ENCODE measurements at regions not wholly inside any gene's neighbourhood (a gene's known extent, or its start where the extent isn't known, plus 50 kb on each side); places are given as distances from the start of the nearest gene placed in this dataset.

DNA sequence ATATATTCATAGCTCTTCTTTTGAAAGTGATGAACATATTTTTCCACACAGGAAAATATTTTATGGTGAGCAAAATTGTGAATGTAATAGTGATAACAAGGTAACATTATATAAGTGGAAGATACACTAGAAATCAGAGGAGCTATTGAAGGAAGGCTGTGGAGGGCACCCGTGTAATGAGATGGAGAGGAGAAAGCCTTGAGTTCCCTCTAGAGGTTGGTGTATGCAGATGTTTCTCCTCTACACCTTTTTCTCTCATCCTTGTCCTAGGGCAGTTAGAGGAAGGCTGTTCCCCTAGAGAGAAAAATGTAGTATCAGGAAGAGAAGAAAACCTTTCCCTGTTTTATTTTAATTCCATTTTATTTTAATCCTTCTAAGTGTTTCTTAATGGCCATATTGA is 54.6 kb upstream of the NRG3 start:
- no peak for TF ChIP-seq ZNF207 (IDR thresholded peaks at IDR 0.05; ENCODE audit: borderline replicate concordance)
- TF ChIP-seq, protein P1, sequence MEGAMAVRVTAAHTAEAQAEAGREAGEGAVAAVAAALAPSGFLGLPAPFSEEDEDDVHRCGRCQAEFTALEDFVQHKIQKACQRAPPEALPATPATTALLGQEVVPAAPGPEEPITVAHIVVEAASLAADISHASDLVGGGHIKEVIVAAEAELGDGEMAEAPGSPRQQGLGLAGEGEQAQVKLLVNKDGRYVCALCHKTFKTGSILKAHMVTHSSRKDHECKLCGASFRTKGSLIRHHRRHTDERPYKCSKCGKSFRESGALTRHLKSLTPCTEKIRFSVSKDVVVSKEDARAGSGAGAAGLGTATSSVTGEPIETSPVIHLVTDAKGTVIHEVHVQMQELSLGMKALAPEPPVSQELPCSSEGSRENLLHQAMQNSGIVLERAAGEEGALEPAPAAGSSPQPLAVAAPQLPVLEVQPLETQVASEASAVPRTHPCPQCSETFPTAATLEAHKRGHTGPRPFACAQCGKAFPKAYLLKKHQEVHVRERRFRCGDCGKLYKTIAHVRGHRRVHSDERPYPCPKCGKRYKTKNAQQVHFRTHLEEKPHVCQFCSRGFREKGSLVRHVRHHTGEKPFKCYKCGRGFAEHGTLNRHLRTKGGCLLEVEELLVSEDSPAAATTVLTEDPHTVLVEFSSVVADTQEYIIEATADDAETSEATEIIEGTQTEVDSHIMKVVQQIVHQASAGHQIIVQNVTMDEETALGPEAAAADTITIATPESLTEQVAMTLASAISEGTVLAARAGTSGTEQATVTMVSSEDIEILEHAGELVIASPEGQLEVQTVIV (IDR thresholded peaks at IDR 0.05; ENCODE audit: borderline replicate concordance, partially characterized antibody) = no peak
- TF ChIP-seq JUNB (IDR thresholded peaks at IDR 0.05) = no peak
- TF ChIP-seq, protein P2, sequence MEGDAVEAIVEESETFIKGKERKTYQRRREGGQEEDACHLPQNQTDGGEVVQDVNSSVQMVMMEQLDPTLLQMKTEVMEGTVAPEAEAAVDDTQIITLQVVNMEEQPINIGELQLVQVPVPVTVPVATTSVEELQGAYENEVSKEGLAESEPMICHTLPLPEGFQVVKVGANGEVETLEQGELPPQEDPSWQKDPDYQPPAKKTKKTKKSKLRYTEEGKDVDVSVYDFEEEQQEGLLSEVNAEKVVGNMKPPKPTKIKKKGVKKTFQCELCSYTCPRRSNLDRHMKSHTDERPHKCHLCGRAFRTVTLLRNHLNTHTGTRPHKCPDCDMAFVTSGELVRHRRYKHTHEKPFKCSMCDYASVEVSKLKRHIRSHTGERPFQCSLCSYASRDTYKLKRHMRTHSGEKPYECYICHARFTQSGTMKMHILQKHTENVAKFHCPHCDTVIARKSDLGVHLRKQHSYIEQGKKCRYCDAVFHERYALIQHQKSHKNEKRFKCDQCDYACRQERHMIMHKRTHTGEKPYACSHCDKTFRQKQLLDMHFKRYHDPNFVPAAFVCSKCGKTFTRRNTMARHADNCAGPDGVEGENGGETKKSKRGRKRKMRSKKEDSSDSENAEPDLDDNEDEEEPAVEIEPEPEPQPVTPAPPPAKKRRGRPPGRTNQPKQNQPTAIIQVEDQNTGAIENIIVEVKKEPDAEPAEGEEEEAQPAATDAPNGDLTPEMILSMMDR (IDR thresholded peaks at IDR 0.05 in 2 of 3, conservative IDR thresholded peaks at IDR 0.05 in 1 of 3; ENCODE audit: control insufficient read depth in 2 of 3, extremely low read depth in 1 of 3, insufficient read depth in 1 of 3, low read depth in 3 of 3, low read length in 3 of 3) = peak in 1 of 3 experiments; percentile 44; a peak in 2 of 6 replicates
- peak; percentile 19; the same call in 1 of the 2 replicates for TF ChIP-seq RAD21 (IDR thresholded peaks at IDR 0.05; ENCODE audit: insufficient read depth, low read depth, low read length)
- no peak for TF ChIP-seq GABPA (IDR thresholded peaks at IDR 0.05; ENCODE audit: low read depth)
- 0% methylated on average over 1 of the region's 1 CpG for WGBS (ENCODE audit: insufficient coverage, insufficient replicate concordance, low lambda C conversion rate, missing lambda C conversion rate)
- Histone ChIP-seq H2AFZ (ENCODE audit: control insufficient read depth, low read depth, low read length) (no peak overlapping the region), H3K36me3 (ENCODE audit: control insufficient read depth in 2 of 2, insufficient read depth in 2 of 2, low read length in 1 of 2) (no peaks in the 10 kb centered on the region), H3K79me2 (ENCODE audit: control insufficient read depth, insufficient read depth, low read length) (no peaks in the 10 kb centered on the region), H3K4me3 (no peak overlapping the region), H3K27ac (ENCODE audit: control insufficient read depth, insufficient read depth) (no peak overlapping the region), H3K9me3 (replicated peaks; ENCODE audit: control insufficient read depth, insufficient read depth, low read length) (no peaks in the 10 kb centered on the region), H3K27me3 (replicated peaks in 1 of 2; ENCODE audit: control insufficient read depth in 2 of 2, insufficient read depth in 2 of 2, low read length in 1 of 2) (no peaks in the 10 kb centered on the region), H3K4me1 (ENCODE audit: control insufficient read depth, insufficient read depth, low read length) (no peaks in the 10 kb centered on the region), H4K20me1 (ENCODE audit: control insufficient read depth, insufficient read depth) (no peaks in the 10 kb centered on the region), H3K9ac (ENCODE audit: control insufficient read depth, insufficient read depth, low read length) (no peak overlapping the region), H3K4me2 (ENCODE audit: control insufficient read depth, insufficient read depth) (no peak overlapping the region)
- ATAC-seq (peak; percentile 78), FAIRE-seq (no peak), DNase-seq (ENCODE audit: low read depth, low spot score) (no peak)
- intact Hi-C loops (cut with micrococcal nuclease; ENCODE audit: unreplicated experiment) = no loop called here
- no TSS peak for BruUV-seq (replicated peaks)
- CTCF ChIA-PET = interaction anchor here (0.6 to 1.4 kb wide), 14 partner anchors 11 to 1159 kb away, joined by 3 to 5 read pairs (median 3); no protein-coding TSS in a partner anchor
- in situ Hi-C loops (cut with MboI) = no loop called here
- RAD21 ChIA-PET (ENCODE audit: unreplicated experiment) = interaction anchor here (0.6 to 1.2 kb wide), 5 partner anchors 25 to 879 kb away, joined by 3 to 4 read pairs (median 3); no protein-coding TSS in a partner anchor
- SMC1A ChIA-PET (ENCODE audit: uncharacterized antibody, unreplicated experiment) = interaction anchor here (1.0 to 1.9 kb wide), 7 partner anchors 13 to 1120 kb away, joined by 3 to 7 read pairs (median 4); no protein-coding TSS in a partner anchor
- POLR2A ChIA-PET = no interaction called here
